K562 (cell line): ENCODE measurements at regions not wholly inside any gene's neighbourhood (a gene's known extent, or its start where the extent isn't known, plus 50 kb on each side); places are given as distances from the start of the nearest gene placed in this dataset.
"Not testable (repeated sequence)": the region's sequence is repeated elsewhere in the genome, so short reads cannot be mapped to it uniquely, and the experiment has no call there.

Source experiments
- ATAC-seq: fragments of 200-7000 bp; cut with Tn5 transposase; 3 replicates; pipeline ENCODE4 v1.9.1; 2020; ENCODE audit warnings: moderate library complexity
- BruUV-seq: library from RNA; stranded (reverse); fragments of 400-500 nt; replicated peaks from 2 replicates; lab custom pipeline; 2021; lab: Mats Ljungman, UMichigan
- CTCF ChIA-PET: fragments of 300-600 bp; formaldehyde crosslinking; extraction: SDS; loops from one replicate; lab custom pipeline; 2021; ENCODE audit warnings: low intra/inter-chr PET ratio; lab: Yijun Ruan, JAX
- POLR2A ChIA-PET: fragments of 300-600, 350-650 bp; sonication (Branson Sonifier 250); formaldehyde crosslinking; extraction: SDS; loops from one replicate; lab custom pipeline; 2021; ENCODE audit warnings: antibody characterized with exemption, inconsistent platforms; lab: Yijun Ruan, JAX
- DNase-seq, 4 experiments: peaks; one replicate each; pipeline versions ENCODE4 v3.0.0 to v3.0.0-alpha.2; 2011 to 2018; ENCODE audit warnings: low spot score in 3 of 4, mixed read lengths in 3 of 4; ENCODE audit errors: extremely low read depth in 1 of 4
- FAIRE-seq: peaks from 2 replicates; lab custom pipeline; 2011; peaks lifted over from hg19 to GRCh38; lab: Jason Lieb, UNC
- H2AFZ ChIP-seq: 2 replicates; pipeline ENCODE4 v1.6.0; 2011; ENCODE audit warnings: low read depth, low read length, control low read depth, inconsistent platforms
- H3K27ac ChIP-seq: fragments of 200-600 bp; 3 replicates; pipeline ENCODE4 v1.8.0; 2011; ENCODE audit warnings: low read depth, mild to moderate bottlenecking, control low read depth, inconsistent platforms, low read length, moderate library complexity, mixed read lengths; ENCODE audit errors: extremely low read depth
- H3K27me3 ChIP-seq, 2 experiments: fragments of 300-600 bp in 1 of 2; 2 replicates in 1 of 2; 3 replicates in 1 of 2; pipeline versions ENCODE4 v1.6.0 to v1.8.0; 2011; ENCODE audit warnings: inconsistent platforms in 2 of 2, low read length in 2 of 2, mild to moderate bottlenecking in 1 of 2, mixed read lengths in 1 of 2, moderate library complexity in 1 of 2; ENCODE audit not compliant: control insufficient read depth in 2 of 2, insufficient read depth in 2 of 2
- H3K36me3 ChIP-seq: fragments of 300-600 bp; 3 replicates; pipeline ENCODE4 v1.8.0; 2011; ENCODE audit warnings: mild to moderate bottlenecking, low read length, inconsistent platforms; ENCODE audit not compliant: control insufficient read depth, insufficient read depth
- H3K4me1 ChIP-seq, 2 experiments: fragments of 200-600 bp in 1 of 2; replicated peaks in 1 of 2; 2 replicates in 1 of 2; 3 replicates in 1 of 2; pipeline versions ENCODE4 v1.5.1 to v1.8.0; 2011; ENCODE audit warnings: inconsistent platforms in 2 of 2, low read length in 2 of 2, mild to moderate bottlenecking in 1 of 2, mixed read lengths in 1 of 2, moderate library complexity in 1 of 2; ENCODE audit not compliant: control insufficient read depth in 2 of 2, insufficient read depth in 2 of 2
- H3K4me2 ChIP-seq: 2 replicates; pipeline ENCODE4 v1.6.1; 2011; ENCODE audit warnings: low read length, control low read depth, inconsistent platforms, mixed read lengths; ENCODE audit not compliant: insufficient read depth
- H3K4me3 ChIP-seq: fragments of 200-600 bp; sonication (generic), shearing (Covaris generic); 2 replicates; pipeline ENCODE4 v1.5.1; 2016; ENCODE audit warnings: control low read depth, inconsistent platforms
- H3K79me2 ChIP-seq: fragments of 200-600 bp; 3 replicates; pipeline ENCODE4 v1.8.0; 2011; ENCODE audit warnings: low read length, inconsistent platforms; ENCODE audit not compliant: control insufficient read depth, insufficient read depth
- H3K9ac ChIP-seq, 2 experiments: 2 replicates each; pipeline versions ENCODE4 v1.6.0 to v1.6.1; 2011; ENCODE audit warnings: low read depth in 2 of 2, low read length in 2 of 2, control low read depth in 1 of 2, inconsistent platforms in 1 of 2, mild to moderate bottlenecking in 1 of 2, mixed read lengths in 1 of 2; ENCODE audit not compliant: insufficient read depth in 1 of 2
- H3K9me1 ChIP-seq: one replicate; pipeline ENCODE4 v1.6.0; 2011; ENCODE audit warnings: inconsistent platforms, mild to moderate bottlenecking, low read length, moderate library complexity; ENCODE audit not compliant: control insufficient read depth, insufficient read depth
- H3K9me3 ChIP-seq: replicated peaks from 2 replicates; pipeline ENCODE4 v1.5.1; 2011; ENCODE audit warnings: low read depth, low read length, inconsistent platforms; ENCODE audit not compliant: control insufficient read depth, insufficient read depth
- H4K20me1 ChIP-seq: replicated peaks from 2 replicates; pipeline ENCODE4 v1.6.1; 2011; ENCODE audit warnings: low read length, inconsistent platforms, mixed read lengths; ENCODE audit not compliant: control insufficient read depth, insufficient read depth
- WGBS: fragments of 100-300 bp; shearing (Covaris generic); methylation state at CpG from one replicate; pipeline ENCODE4 v1.1.6; 2016; ENCODE audit warnings: low coverage, mixed read lengths; ENCODE audit not compliant: insufficient coverage; ENCODE audit errors: missing lambda C conversion rate; 5-methylcytosine and 5-hydroxymethylcytosine counted together
- in situ Hi-C: fragments of 300-500 bp; cut with MboI; formaldehyde crosslinking; loops from 4 replicates; pipeline ENCODE4 v1.15.0; 2018; ENCODE audit warnings: inconsistent platforms, mixed read lengths
- intact Hi-C: fragments of 100-400 bp; cut with micrococcal nuclease; formaldehyde crosslinking; loops from 2 replicates; pipeline ENCODE4 v1.14.2; 2022

DNA sequence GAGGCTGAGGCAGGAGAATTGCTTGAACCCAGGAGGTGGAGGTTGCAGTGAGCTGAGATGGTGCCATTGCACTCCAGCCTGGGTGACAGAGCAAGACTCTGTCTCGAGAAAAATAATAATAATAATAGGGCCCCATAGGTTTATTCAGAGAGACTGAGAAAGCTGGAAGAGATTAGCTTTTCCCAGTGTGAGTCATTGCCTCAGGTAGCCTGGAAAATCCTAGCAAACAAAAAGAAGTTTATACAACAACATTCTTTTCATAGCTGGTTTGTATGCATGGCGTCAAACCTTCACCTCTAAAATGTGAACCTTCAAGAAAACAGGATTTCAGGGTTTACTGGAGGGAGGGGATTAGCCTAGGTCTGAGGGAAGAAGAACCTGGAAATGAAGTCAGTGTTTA, 2768.8 kb upstream of the TPTE start:
- H4K20me1 ChIP-seq, H3K4me2 ChIP-seq, in situ Hi-C loops, H2AFZ ChIP-seq, intact Hi-C loops, H3K27me3 ChIP-seq, POLR2A ChIA-PET, H3K9me3 ChIP-seq, ATAC-seq, DNase-seq, H3K27ac ChIP-seq, H3K79me2 ChIP-seq, H3K9ac ChIP-seq, H3K9me1 ChIP-seq, FAIRE-seq, H3K4me1 ChIP-seq, H3K4me3 ChIP-seq, BruUV-seq, CTCF ChIA-PET, H3K36me3 ChIP-seq: not testable (repeated sequence)
- WGBS = no CpG with 5 or more reads among the region's 2 CpGs

DNA sequence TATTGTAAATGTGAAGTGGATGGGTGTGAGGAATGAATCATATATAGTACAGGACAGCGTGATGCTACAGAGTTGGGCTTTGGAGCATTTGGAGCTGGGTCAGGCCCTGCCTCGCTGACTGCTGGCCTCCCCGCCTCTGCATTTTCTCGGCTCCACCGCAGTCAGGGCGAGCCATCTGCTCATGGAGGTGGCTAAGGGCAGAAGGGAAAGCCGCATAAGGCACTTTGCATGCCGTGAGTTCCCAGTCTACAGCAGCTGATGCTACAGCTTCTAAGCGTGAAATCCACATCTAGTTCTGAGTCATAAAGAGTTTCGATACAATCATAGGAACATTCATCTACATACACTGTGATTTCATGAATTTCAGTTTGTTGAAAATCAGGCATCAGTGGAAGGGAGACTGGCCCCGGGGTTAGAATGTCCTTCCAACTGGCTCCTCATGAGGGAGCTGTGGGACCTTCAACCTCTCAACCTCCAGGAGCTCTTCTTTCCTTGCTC, 2768.0 kb upstream of the TPTE start:
- H3K4me3 ChIP-seq, H3K79me2 ChIP-seq, DNase-seq, H3K36me3 ChIP-seq, H3K9ac ChIP-seq, H3K27ac ChIP-seq, H2AFZ ChIP-seq, in situ Hi-C loops, H4K20me1 ChIP-seq, H3K9me3 ChIP-seq, POLR2A ChIA-PET, H3K4me1 ChIP-seq, BruUV-seq, H3K9me1 ChIP-seq, H3K27me3 ChIP-seq, intact Hi-C loops, FAIRE-seq, H3K4me2 ChIP-seq, CTCF ChIA-PET: not testable (repeated sequence)
- peak; percentile 78 for ATAC-seq
- WGBS = 79% methylated on average over 2 of the region's 11 CpGs

DNA sequence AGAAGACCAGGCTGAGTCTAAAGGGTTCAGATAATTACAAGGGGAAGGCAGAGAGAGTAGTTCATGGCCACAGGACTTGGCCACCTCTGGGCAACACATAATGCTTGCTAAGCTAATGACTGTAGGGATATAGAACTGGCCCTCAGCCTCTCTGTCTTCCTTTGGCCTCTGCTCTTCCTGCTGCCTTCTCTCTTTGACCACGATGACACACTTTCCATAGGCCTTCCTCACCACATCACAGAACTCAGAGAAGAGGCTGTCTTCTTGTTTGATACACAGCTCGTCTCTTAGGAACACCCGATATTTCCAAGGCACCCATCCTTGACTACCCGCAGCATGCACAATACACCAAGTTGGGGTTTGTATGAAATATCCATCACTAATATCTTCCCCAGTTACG, 2751.4 kb upstream of the TPTE start:
- H3K9me1 ChIP-seq, DNase-seq, H3K27ac ChIP-seq, ATAC-seq, H3K4me3 ChIP-seq, H3K9ac ChIP-seq, H3K79me2 ChIP-seq, H3K9me3 ChIP-seq, BruUV-seq, H3K27me3 ChIP-seq, H3K4me1 ChIP-seq, H4K20me1 ChIP-seq, intact Hi-C loops, H3K36me3 ChIP-seq, POLR2A ChIA-PET, CTCF ChIA-PET, H3K4me2 ChIP-seq, H2AFZ ChIP-seq, FAIRE-seq, in situ Hi-C loops: not testable (repeated sequence)
- no CpG with 5 or more reads among the region's 5 CpGs for WGBS

DNA sequence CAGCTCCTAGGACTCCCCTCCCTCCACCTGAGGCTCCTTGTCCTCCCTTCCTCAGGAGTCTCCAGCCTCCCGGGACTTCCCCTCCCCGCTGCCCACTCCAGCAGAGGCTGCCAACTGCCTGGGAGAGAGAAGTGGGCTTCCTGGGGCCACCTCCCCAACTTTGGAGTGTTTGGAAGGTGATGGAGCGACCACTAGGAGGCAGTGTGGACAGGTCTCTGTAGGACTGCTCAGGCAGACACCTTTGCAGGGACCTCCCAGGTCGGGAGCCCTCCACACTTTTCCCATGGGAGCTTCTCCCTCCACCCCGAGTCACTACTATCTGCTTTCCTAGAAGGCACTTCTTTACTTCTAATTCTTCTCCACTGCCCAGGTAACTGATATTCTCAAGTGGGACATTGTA, 2747.2 kb upstream of the TPTE start:
- intact Hi-C loops, DNase-seq, FAIRE-seq: not testable (repeated sequence)

More for the DNA sequence above, 2747.2 kb upstream of the TPTE start:
- no CpG with 5 or more reads among the region's 5 CpGs for WGBS
- BruUV-seq, H3K4me3 ChIP-seq, H4K20me1 ChIP-seq, CTCF ChIA-PET, H2AFZ ChIP-seq, H3K36me3 ChIP-seq, H3K9ac ChIP-seq, H3K27me3 ChIP-seq, POLR2A ChIA-PET, H3K4me2 ChIP-seq, H3K79me2 ChIP-seq, H3K27ac ChIP-seq, H3K4me1 ChIP-seq, in situ Hi-C loops, H3K9me3 ChIP-seq, H3K9me1 ChIP-seq: not testable (repeated sequence)
- peak; percentile 78 for ATAC-seq
